ENCODE measurements at regions not wholly inside any gene's neighbourhood (a gene's known extent, or its start where the extent isn't known, plus 50 kb on each side); places are given as distances from the start of the nearest gene placed in this dataset.
"Not testable (repeated sequence)": the region's sequence is repeated elsewhere in the genome, so short reads cannot be mapped to it uniquely, and the experiment has no call there.

- no peak overlapping the region for H3K4me3 ChIP-seq
- WGBS, 3 donors: 43 to 46% (median 45%) methylated on average over 14 of the region's 14 CpGs
- peaks cover 0 to 22% (median 7%) of the 10 kb centered on the region in 3 donors for H3K27me3 ChIP-seq (ENCODE audit: insufficient read depth in 3 of 3, low read length in 2 of 3)
- no peak for ATAC-seq
- no peak for TF ChIP-seq CTCF (IDR thresholded peaks at IDR 0.05)
- H3K4me1 ChIP-seq: no peaks in the 10 kb centered on the region
- H3K9me3 ChIP-seq: no peaks in the 10 kb centered on the region
- H3K36me3 ChIP-seq (ENCODE audit: insufficient read depth in 1 of 2, low read depth in 1 of 2): no peaks in the 10 kb centered on the region
- no peak for DNase-seq
- intact Hi-C loops (cut with DNase I): no loop called here
- no peak overlapping the region for H3K27ac ChIP-seq
These were observed 50.8 kb upstream of the ECHDC3 start for GRCh38 chr10:11691319-11691755.

- no peak overlapping the region for H3K27ac ChIP-seq
- H3K9me3 ChIP-seq: no peaks in the 10 kb centered on the region
- H3K4me3 ChIP-seq: no peak overlapping the region
- DNase-seq (no peak), ATAC-seq (no peak)
- no peaks in the 10 kb centered on the region for H3K36me3 ChIP-seq (ENCODE audit: insufficient read depth in 1 of 2, low read depth in 1 of 2)
- intact Hi-C loops (cut with DNase I): no loop called here
- WGBS, 3 donors: 91 to 93% (median 92%) methylated on average over 22 of the region's 22 CpGs
- H3K4me1 ChIP-seq: no peaks in the 10 kb centered on the region
- peaks cover 0 to 22% (median 7%) of the 10 kb centered on the region in 3 donors for H3K27me3 ChIP-seq (ENCODE audit: insufficient read depth in 3 of 3, low read length in 2 of 3)
- TF ChIP-seq CTCF (IDR thresholded peaks at IDR 0.05): no peak
These were observed 52.0 kb upstream of the ECHDC3 start for GRCh38 chr10:11689945-11690736.

GRCh38 chr10:11688448-11688795 is 53.8 kb upstream of the ECHDC3 start:
- H3K9me3 ChIP-seq; H3K36me3 ChIP-seq (ENCODE audit: insufficient read depth in 1 of 2, low read depth in 1 of 2); H3K27ac ChIP-seq; intact Hi-C loops (cut with DNase I); ATAC-seq; H3K4me3 ChIP-seq; H3K4me1 ChIP-seq; DNase-seq: not testable (repeated sequence)
- H3K27me3 ChIP-seq (ENCODE audit: insufficient read depth in 3 of 3, low read length in 2 of 3): peaks cover 0 to 25% (median 7%) of the 10 kb centered on the region in 3 donors
- 95 to 100% (median 95%) methylated on average over 3 of the region's 3 CpGs for WGBS, 3 donors

- no peak for ATAC-seq
- no peaks in the 10 kb centered on the region for H3K36me3 ChIP-seq (ENCODE audit: insufficient read depth in 1 of 2, low read depth in 1 of 2)
- H3K9me3 ChIP-seq: no peaks in the 10 kb centered on the region
- no peak for DNase-seq
- 92 to 95% (median 93%) methylated on average over 8 of the region's 8 CpGs for WGBS, 3 donors
- no peak overlapping the region for H3K27ac ChIP-seq
- no peak overlapping the region for H3K4me3 ChIP-seq
- H3K4me1 ChIP-seq: no peaks in the 10 kb centered on the region
- no peak for TF ChIP-seq CTCF (IDR thresholded peaks at IDR 0.05)
- intact Hi-C loops (cut with DNase I): no loop called here
- peaks cover 0 to 23% (median 7%) of the 10 kb centered on the region in 3 donors for H3K27me3 ChIP-seq (ENCODE audit: insufficient read depth in 3 of 3, low read length in 2 of 3)
These were observed 54.3 kb upstream of the ECHDC3 start for GRCh38 chr10:11687779-11688447.

- ATAC-seq: no peak
- no peak overlapping the region for H3K4me3 ChIP-seq
- intact Hi-C loops (cut with DNase I): no loop called here
- no peak overlapping the region for H3K27ac ChIP-seq
- TF ChIP-seq CTCF (IDR thresholded peaks at IDR 0.05): no peak
- WGBS, 3 donors: 84 to 93% (median 90%) methylated on average over 8 of the region's 8 CpGs
- no peaks in the 10 kb centered on the region for H3K36me3 ChIP-seq (ENCODE audit: insufficient read depth in 1 of 2, low read depth in 1 of 2)
- H3K4me1 ChIP-seq: no peaks in the 10 kb centered on the region
- no peak for DNase-seq
- H3K9me3 ChIP-seq: no peaks in the 10 kb centered on the region
- peaks cover 0 to 18% (median 7%) of the 10 kb centered on the region in 3 donors for H3K27me3 ChIP-seq (ENCODE audit: insufficient read depth in 3 of 3, low read length in 2 of 3)
These were observed 54.8 kb upstream of the ECHDC3 start for GRCh38 chr10:11687357-11687771.

Data from psoas muscle (tissue), 7 donors.